Sciatic nerve (tissue), 2 donors: ENCODE measurements at regions not wholly inside any gene's neighbourhood (a gene's known extent, or its start where the extent isn't known, plus 50 kb on each side); places are given as distances from the start of the nearest gene placed in this dataset.

Experiments
- ATAC-seq: fragments of 200-7000 bp; cut with Tn5 transposase; one replicate; pipeline ENCODE4 v1.9.1; 2020; ENCODE audit warnings: mild to moderate bottlenecking, moderate library complexity
- DNase-seq: peaks from one replicate; pipeline ENCODE4 v3.0.0-alpha.2; 2020; ENCODE audit warnings: low spot score
- intact Hi-C: fragments of 100-400 bp; cut with DNase I; formaldehyde crosslinking; loops from one replicate; pipeline ENCODE4 v1.14.2; 2022
- donor health status: DM: no; HTN: no; CAD: no.
- donor health status: DM: no; HTN: no; CAD: no.

DNA sequence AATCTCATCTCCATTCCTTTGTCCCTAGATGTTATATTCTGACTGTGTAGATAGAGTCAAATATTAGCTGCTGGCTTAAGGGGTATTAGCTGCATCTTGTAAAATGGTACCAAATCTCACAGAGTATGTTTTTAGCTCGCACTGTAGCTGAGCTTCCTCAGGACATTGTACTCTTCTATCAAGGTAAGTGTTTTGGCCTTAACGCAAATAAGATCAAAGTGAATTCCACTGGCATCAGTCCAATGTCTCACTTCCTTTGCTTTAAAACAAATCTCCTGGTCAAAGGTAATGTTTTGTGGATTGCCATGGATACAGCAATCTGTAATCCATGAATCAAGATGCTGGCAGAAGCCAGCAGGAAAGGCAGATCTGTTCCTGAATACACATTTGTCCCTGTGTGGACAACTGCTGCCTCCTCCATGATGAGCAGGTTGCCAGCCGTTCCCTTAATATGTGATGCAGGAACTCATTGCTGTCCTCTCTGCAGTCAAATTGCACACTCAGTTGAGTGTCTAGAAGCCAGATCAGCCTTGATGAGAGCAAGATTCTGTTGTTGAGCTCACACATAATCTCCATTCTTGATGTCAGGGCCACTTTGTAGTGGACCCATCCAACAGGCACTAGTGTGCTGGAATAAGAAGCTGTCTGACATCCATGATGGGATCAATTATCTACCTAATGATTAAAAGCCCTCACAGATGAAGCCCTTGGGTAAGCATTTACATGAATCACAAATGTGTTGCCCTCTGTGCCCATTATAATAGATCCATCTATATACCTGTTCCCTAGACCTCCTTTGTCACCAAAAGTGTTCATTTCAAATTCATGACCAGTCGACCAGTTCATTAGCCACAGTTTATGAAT is 96.6 kb upstream of the AGTR1 start:
- DNase-seq (no peak), ATAC-seq (no peak)
- intact Hi-C loops: no loop called here

DNA sequence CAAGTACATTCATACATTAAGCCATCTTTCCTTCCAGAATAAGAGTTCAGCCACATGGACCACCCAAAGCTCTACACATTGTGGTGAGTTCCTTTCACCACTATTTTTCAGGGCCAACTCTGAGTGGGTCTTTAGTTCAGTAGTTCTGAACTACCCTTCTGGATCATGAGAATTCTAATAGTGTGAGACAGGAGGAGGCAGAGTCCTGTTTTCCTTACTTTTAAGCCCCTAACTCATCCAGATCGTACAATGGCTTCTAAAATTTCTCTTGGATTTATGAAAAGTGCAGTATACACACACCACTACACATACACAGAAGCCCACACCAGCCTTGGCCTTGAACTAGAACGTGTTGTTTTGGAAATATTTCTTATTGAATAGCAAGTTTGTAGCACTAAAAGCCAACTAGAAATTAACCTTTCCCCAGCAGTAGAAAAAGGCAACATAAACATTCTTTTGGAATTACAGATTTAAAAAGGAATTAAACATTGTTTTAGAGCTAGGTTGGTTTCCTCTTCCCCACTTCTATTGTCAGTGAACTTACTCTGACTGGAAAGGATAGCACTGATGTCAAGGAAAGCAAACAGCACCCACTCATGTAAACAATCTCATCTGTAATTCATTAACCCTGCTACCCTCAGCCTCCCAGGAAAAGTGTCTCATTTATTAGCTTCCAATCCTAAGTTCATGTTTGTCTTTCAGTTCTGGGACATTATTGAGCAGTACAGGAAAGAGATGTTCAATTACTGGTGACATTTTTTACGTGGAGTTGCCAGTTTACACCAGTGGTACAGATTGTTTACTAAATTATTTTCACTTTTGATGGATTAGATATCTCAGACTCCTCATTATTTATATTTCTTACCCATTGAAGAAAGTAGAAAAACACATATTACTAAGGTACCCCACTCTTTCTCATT is 95.7 kb upstream of the AGTR1 start:
- peak; percentile 71 for ATAC-seq
- DNase-seq: no peak
- intact Hi-C loops: no loop called here

DNA sequence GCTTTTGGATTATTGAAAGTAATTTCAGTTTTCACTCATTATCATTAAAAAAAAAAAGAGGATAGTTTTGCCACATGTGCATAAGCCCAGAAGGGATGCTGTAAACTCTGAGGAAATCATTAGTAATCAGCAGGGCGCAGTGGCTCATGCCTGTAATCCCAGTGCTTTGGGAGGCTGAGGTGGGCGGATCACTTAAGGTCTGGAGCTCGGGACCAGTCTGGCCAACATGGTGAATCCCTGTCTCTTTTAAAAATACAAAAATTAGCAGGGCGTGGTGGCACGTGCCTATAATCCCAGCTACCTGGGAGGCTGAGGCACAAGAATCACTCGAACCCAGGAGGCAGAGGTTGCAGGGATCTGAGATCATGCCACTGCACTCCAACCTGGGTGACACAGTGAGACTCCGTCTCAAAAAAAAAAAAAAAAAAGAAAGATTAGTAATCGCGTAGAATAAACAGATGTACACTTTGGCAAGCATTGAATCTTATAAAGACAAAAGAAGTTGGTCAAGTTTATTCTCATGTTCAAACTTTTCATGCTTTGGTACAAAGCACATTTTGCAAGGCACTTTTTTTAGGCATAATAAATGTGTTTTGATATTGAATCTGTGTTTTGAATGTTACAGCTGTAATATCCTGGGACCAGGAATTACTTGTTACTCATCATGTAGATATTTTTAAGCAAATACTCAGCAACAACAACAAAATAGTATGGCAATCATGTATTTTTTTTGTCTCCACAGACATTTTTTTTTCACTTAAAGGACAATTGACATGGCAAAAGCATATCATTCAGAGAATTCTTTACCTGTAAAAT is 93.2 kb upstream of the AGTR1 start:
- intact Hi-C loops: no loop called here
- DNase-seq (no peak), ATAC-seq (peak; percentile 61)

DNA sequence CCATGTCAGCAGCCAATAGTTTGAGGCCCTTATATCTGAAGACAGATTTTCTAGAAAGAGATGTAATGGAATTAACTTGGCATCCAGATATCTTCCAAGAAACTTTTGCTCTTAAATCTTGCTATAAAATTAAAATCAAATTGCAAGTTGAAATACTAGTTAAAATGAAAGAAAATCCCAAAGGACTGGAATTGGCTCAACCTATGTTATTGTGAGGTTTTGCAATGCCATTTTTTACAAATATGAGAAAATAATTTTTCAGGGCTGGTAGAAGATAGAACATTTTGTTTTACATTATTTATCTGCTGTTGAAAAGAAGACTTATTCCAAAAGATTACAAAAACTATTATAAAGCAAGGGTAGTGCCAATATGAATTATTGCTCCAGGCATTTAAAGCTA is 92.2 kb upstream of the AGTR1 start:
- peak; percentile 42 for ATAC-seq
- DNase-seq: no peak
- intact Hi-C loops: no loop called here

DNA sequence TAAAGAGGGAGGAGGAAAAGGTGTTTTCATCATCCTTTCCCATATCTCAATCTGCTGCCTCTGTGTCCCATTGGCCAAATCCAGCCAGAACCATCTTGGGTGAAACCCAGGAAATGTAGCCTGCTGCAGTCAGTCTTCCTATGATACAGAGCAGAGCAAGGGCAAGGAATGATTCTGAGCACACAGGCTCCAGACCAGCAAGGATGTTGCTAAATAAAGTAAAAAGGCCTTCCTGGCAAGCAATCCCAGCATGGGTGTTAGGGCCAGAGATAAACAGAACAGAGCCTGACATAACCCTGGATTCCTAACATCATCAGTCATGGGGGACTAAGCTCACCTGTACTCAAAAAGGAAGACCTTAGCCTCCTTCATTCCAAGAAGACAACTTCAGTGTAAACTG is 90.7 kb upstream of the AGTR1 start:
- peak; percentile 85 for ATAC-seq
- DNase-seq: no peak
- intact Hi-C loops: no loop called here

DNA sequence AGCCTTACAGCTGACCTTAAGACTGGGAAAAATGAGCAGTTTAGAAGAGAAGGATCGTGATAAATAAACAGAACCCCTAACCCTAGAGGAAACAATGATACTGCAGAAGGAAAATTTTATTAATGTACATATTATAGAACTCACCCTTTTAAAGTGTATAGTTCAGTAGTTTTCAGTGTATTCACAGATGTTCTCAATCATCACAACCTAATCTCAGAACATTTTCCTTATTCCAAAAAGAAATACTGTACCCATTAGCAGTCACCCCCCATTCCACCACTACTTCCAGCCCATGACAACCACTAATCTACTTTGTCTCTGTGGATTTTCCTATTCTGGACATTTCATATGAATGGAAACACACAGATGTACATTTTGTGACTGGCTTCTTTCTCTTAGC is 90.2 kb upstream of the AGTR1 start:
- DNase-seq (no peak), ATAC-seq (peak; percentile 7)

DNA sequence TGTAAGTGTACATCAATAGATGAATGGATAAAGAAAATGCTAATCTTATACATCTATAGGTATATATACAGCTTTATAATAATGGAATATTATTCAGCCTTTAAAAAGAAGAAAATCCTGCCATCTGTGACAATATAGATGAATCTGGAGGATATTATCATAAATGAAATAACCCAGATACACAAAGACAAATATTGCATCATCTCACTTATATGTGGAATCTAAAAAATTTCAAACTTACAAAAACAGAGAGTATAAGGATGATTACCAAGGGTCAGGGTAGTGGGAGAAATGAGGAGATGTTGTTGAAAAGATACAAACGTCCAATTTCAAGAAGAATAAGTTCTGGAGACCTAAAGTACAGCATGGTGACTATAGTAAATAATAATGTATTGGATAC is 85.4 kb upstream of the AGTR1 start:
- ATAC-seq (no peak), DNase-seq (no peak)

More for the DNA sequence above, 90.2 kb upstream of the AGTR1 start:
- intact Hi-C loops: no loop called here

DNA sequence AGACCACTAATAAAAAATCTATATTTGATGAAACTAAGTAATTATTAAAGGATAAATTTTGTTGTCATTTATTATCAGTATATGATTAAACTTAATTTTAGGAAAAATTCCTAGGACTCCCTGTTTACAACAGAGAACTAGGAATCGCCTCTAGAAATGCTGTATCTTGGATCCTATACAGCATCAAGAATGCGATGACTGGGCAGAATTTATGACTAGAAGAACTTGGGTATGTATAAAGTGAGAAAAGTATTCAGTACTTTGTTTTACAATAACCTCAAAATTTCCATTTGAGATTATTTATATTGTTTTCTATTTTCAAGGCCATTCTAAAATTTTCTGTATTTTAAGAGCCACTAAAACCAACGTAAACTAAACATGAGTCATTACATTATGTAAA is 82.3 kb upstream of the AGTR1 start:
- ATAC-seq (no peak), DNase-seq (no peak)
- intact Hi-C loops: no loop called here

More for the DNA sequence above, 85.4 kb upstream of the AGTR1 start:
- intact Hi-C loops: no loop called here

DNA sequence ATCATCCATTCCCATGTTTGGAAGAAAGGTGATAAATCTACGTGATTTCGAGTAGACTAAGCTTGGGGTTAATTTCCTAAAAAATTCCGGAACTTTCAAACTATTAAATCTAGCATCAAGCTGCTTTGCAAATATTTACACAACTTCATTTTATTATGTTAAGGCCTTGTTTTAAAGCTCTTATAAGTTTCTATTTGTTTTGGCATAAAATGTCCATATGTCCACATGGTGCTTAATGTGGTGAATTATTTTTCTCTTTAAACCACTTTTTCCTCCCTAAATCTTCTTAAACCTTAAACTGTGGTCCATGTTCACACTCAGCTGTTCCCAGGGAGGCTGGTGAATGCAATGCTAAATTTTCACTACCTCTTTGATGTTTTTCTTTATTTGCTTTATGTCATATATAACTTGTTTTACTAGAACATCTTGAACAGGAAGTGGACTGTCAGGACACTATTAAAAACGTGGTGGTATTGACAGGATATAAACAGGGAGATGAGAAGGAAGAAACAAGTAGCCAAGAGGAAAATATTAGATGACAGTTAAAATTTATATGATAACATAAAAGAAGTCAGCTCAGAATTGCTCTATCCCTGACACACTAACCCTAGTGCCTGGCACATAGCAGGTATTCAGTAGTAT is 72.5 kb upstream of the AGTR1 start:
- ATAC-seq (no peak), DNase-seq (no peak)
- intact Hi-C loops: no loop called here

DNA sequence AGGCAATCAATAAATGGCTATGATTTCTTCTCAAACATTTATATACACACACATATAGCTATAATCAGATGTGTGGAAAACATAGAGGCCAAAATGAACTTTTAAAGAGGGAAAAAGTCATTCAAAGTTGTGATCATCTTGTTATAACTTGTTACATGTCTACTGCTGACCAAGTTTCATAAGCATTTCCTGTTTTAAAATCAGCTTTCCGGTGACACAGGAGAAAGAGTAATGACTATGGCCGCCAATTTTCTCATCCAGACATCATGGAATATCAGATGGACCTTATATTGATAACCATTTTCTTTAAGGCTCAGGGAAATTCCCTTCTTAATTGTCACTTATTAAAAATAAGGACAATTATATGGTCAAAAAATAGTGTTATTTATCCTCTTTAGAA is 71.7 kb upstream of the AGTR1 start:
- DNase-seq (no peak), ATAC-seq (no peak)
- intact Hi-C loops: no loop called here

DNA sequence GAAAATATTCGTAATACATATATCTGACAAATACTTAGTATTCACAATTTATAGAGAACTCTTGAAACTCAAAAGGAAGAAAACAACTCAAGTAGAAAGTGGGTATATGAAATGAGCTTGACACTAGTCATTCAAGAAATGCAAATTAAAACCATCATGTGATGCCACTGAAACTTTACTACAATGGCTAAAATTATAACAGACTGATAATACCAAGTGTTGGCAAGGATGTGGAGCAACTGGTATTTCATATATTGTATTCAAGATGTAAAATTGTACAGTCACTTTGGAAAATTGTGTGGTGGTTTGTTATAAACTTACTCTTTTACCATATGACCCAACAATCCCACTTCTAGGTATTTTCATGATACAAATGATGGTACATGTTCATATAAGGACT is 68.7 kb upstream of the AGTR1 start:
- DNase-seq: no peak
- no peak for ATAC-seq
- intact Hi-C loops: no loop called here

DNA sequence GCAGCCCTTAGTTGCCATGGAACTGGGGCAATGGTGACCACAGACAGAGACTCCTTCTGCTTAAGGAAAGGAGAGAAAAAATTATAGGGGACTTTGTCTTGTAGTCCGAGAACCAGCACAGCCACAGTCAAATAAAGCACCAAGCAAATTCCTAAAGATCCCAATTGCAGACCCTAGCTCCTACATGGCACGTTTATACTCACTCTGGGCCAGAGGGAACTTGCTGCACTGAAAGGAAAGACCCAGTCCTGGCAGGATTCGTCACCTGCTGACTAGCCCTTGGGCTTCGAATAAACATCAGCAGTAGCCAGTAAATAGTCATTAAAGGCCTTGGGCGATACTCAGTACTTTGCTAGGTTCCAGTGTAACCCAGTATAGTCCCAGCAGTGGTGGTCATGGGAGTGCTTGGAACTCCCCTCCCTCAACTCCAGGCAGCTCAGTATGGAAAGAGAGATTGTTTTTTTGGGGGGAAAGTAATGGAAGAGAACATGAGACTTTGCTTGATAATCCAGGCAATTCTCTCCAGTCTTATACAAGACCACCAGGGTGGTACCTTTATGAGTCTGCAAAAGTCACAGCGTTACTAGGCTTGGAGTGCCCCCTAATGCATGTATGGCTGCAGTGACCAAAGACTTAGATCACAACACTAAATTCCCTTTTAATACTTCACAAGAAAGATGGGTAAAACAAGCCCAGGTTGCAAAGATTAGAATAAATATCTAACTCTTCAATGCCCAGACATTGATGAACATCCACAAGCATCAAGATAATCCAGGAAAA is 66.4 kb upstream of the AGTR1 start:
- DNase-seq (no peak), ATAC-seq (no peak)
- intact Hi-C loops: no loop called here

DNA sequence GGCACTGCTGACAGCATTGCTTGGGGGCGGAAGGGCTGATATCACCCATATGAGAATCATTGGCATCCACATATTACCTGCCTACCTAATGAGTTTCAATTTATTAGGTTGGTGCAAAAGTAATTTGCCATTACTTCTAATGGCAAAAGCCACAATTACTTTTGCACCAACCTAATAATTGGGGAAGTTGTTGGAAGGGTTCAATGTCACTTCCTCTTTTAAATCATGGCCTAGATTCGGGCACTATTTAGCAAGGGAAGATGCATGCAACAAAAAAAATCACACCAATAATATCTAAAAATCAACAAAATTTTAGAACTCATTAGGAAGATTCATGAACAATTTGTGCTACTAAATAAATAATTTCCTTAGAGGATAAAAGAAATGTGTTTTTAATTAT is 56.0 kb upstream of the AGTR1 start:
- DNase-seq: no peak
- intact Hi-C loops: no loop called here

DNA sequence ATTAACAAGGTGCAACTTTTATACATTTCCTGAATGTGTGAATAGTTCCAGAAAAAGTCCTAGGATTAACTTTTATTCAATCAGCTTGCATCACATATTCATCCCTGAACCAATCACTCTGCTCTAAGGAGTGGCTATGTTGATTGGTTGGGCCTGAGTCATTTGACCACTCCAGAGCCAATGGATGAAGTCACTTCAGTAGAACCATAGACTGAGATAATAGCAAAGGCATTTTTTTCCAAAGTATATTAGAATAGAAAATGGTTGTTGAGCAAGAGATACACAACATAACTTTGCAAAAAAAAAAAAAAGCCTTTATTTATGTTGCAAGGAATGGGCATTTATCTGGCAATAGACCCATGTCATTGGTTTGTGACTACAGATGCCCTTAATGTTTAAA is 55.5 kb upstream of the AGTR1 start:
- intact Hi-C loops: no loop called here
- ATAC-seq (no peak), DNase-seq (no peak)

More for the DNA sequence above, 56.0 kb upstream of the AGTR1 start:
- no peak for ATAC-seq

DNA sequence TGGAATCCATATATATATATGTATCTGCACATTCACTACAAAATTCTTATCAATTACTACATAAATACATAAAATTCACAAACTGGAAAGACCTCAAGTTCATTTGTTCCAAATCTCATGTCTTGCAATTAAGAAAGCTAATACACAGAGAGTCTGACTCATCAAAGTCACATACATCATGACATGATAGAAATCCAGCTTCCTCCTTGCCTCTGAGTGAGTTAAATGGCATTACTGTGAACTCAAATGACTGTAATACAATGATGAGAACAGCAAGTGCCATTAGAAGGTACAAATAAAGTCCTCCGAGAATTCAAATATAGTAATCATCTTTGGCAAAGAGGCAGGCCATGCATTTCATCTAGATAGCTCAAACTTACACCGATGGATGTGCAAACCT is 55.1 kb upstream of the AGTR1 start:
- ATAC-seq (no peak), DNase-seq (no peak)
- intact Hi-C loops: no loop called here

DNA sequence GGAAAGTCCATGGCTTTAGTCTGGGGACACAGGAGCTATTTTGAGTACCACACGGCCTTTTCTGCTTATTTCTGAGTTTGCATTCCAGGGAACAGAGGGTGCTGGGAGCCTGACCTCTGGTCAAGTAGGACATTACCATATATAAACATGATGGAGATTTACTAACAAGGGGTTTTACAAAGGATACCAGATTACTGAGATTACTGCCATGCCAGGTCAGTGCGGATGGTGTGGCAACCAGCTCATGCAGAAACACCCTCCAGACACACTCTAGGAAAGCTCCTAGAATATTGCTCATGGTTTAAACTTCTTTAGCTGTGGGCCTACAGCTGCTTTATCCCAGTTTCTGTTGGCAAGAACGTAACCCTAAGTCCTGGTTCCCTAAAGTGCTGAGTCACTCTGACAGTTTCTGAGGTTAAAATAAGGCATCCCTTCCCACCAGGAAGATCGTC is 54.3 kb upstream of the AGTR1 start:
- intact Hi-C loops: no loop called here
- no peak for DNase-seq
- peak; percentile 74 for ATAC-seq

DNA sequence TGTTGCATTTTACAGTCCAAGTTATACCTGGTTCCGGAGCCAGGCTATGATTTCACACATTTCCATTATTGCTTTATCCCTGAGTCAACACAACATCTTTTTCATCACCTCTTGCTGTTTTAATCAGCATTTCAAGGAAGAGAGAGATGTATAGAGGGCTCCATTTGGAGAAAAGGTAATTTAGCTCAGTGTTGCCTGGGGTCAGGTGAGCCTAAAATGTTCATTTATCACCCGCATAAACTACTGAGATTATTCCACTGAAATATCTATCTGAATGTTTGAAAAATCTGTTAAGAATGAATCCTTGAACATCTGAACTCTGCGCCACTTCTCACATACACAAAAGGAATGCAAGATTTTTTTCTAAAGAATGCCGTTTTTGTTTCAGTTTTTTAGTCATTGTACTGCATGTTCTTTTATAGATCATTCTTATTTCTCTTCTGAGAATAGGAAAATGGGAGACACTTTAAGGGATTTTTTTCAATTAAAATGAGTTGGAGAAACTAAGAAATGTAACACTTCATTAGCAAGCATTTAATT is 51.5 kb upstream of the AGTR1 start:
- ATAC-seq: no peak
- intact Hi-C loops: no loop called here
- no peak for DNase-seq
